Peyer's patch (tissue), 4 donors: ENCODE measurements at regions not wholly inside any gene's neighbourhood (a gene's known extent, or its start where the extent isn't known, plus 50 kb on each side); places are given as distances from the start of the nearest gene placed in this dataset.

Source experiments
- CTCF ChIP-seq, 6 experiments: fragments of 450-650 bp in 4 of 6; fragments of 200-600 bp in 2 of 6; sonication (generic) in 1 of 6; IDR thresholded peaks; one replicate each; pipeline ENCODE4 v1.5.1; 2017 to 2019; ENCODE audit warnings: antibody characterized with exemption in 6 of 6, mild to moderate bottlenecking in 3 of 6, moderate library complexity in 1 of 6
- POLR2A ChIP-seq, 2 donors: fragments of 450-650 bp; IDR thresholded peaks; one replicate each; pipeline ENCODE4 v1.5.1; 2017; ENCODE audit warnings: antibody characterized with exemption in 2 of 2, mild to moderate bottlenecking in 2 of 2, moderate library complexity in 2 of 2

- TF ChIP-seq CTCF (IDR thresholded peaks at IDR 0.05), result no peak
- no peak for TF ChIP-seq POLR2A (IDR thresholded peaks at IDR 0.05)
These were observed 2095.5 kb upstream of the WWC1 start for GRCh38 chr5:166195981-166196380.
